Esophagus squamous epithelium (tissue), 4 donors: ENCODE measurements at regions not wholly inside any gene's neighbourhood (a gene's known extent, or its start where the extent isn't known, plus 50 kb on each side); places are given as distances from the start of the nearest gene placed in this dataset.

ENCODE experiments used
- CTCF ChIP-seq, 6 experiments: fragments of 450-650 bp in 4 of 6; fragments of 200-600 bp in 2 of 6; sonication (generic) in 2 of 6; IDR thresholded peaks; one replicate each; pipeline ENCODE4 v1.5.1; 2016 to 2019; ENCODE audit warnings: antibody characterized with exemption in 6 of 6, mild to moderate bottlenecking in 4 of 6, moderate library complexity in 4 of 6
- POLR2A ChIP-seq, 4 donors: fragments of 450-650 bp; IDR thresholded peaks; one replicate each; pipeline ENCODE4 v1.6.1; 2017; ENCODE audit warnings: antibody characterized with exemption in 4 of 4, mild to moderate bottlenecking in 4 of 4, moderate library complexity in 3 of 4

GRCh38 chr2:24411488-24412151 is 51.3 kb upstream of the ITSN2 start:
- TF ChIP-seq CTCF (IDR thresholded peaks at IDR 0.05) (no peak), POLR2A (IDR thresholded peaks at IDR 0.05) (no peak)
